SW 1271 (cell line): ENCODE measurements at regions not wholly inside any gene's neighbourhood (a gene's known extent, or its start where the extent isn't known, plus 50 kb on each side); places are given as distances from the start of the nearest gene placed in this dataset.
A peak's percentile ranks its signal among the peaks of the same experiment; 100 is the strongest.

ENCODE experiments used
- DNase-seq, 2 experiments: peaks; one replicate each; lab custom pipeline; 2025; lab: John Stamatoyannopoulos, UW

DNA sequence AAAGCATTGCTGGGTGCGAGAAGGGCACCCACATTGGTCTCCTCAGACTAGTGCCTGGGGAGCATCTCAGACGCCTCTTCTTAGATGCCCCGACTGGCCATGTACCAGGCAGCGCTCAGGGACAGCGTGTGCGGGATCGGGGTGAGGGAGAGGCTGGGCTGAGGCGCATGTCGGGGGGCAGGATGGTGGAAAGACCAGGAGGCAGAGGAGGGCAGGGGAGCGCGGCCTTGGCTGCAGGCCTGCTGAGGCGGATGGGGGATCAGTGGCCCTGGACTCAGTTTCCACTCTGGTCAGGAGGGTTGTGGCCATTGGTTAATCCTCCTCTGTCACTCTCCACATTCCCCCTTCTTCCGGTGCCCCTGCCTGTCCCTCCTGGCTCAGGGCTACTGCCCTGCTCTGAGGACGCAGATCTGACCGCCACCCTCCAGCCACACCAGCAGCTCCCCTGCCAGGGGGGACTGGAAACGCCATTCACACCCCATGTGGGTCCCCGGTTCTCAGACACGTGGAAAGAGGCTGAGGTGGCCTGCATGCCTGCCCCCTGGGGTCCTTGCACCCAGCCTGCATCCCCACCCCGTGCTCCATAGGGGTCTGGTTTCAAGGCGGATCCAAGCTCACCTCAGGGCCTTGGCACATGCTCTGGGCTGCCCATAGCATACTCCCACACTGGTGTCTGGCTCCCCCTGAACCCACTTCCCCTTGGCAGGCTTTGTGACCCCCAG, 105.9 kb downstream of the CPZ start:
- DNase-seq, result no peak

DNA sequence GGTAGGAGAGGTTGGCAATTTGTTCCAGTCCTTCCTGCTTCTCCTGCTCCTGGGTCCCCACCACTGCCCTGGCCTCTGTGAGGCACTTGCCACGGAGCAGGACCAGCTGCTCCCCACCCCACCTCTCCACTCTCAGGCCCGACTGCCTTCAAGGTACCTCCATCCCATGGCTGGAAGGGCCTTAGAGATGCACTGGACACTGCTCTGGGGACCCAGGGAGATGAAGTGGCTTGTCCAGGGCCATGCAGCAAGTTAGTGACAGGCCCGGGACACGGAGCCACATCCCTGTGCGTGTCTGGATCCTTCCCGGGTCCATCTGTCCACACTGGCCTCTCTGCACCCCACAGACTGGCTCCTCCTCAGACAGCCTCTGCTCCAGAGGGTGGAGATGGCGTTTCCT, 105.3 kb downstream of the CPZ start:
- DNase-seq, result no peak

GRCh38 chr4:8696369-8697127, 104.0 kb downstream of the CPZ start:
- DNase-seq, result no peak

GRCh38 chr4:8695237-8696219, 103.0 kb downstream of the CPZ start:
- no peak for DNase-seq

DNA sequence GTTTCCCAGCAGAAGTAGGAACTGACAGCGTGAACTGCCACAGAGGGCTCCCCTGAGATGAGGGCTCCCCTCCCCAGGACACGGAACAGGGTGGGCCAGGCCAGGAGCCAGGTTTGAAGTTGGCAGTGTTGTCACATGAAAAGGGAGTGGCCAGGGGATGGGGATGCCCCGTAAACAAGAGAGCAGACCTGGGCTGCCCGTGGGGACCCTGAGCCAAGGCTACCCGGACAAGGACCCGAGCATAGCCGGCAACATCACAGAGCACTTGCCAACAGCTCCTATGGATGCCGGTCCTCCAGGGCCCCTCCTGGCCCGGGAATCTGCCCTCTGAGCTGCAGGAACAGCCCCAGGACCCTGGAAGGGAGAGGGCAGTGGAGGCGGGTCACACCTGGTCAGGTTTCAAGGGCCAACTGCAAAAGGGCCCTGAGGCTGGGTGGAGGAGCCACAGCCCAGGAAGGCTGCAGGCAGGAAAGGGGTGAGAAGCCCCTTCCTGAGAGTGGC, 102.1 kb downstream of the CPZ start:
- DNase-seq, result no peak

- DNase-seq, result no peak
Observed at GRCh38 chr4:8694226-8694625, 101.7 kb downstream of the CPZ start.

DNA sequence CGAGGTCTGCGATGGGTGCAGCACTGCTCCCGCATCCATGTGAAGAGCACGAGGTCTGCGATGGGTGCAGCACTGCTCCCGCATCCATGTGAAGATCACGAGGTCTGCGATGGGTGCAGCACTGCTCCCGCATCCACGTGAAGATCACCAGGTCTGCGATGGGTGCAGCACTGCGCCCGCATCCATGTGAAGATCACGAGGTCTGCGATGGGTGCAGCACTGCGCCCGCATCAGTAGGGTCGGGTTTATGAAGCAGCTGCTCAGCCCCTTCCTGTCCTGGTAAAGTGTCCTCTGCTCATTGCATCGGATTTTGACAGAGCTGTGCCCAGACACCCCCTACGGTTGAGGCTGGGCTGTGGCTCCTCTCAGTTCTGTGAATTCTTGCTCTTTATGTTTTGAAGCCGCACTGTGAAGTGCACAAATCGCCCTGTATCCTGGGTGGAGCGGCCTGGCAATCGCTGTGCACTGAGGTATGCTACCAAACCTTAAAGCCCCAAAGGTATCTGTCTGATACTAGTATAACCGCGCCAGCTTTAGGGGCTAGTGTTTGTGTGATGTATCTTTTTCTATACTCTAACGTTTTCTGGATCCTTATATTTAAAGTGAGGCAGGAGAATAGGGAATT, 98.7 kb downstream of the CPZ start:
- no peak for DNase-seq

DNA sequence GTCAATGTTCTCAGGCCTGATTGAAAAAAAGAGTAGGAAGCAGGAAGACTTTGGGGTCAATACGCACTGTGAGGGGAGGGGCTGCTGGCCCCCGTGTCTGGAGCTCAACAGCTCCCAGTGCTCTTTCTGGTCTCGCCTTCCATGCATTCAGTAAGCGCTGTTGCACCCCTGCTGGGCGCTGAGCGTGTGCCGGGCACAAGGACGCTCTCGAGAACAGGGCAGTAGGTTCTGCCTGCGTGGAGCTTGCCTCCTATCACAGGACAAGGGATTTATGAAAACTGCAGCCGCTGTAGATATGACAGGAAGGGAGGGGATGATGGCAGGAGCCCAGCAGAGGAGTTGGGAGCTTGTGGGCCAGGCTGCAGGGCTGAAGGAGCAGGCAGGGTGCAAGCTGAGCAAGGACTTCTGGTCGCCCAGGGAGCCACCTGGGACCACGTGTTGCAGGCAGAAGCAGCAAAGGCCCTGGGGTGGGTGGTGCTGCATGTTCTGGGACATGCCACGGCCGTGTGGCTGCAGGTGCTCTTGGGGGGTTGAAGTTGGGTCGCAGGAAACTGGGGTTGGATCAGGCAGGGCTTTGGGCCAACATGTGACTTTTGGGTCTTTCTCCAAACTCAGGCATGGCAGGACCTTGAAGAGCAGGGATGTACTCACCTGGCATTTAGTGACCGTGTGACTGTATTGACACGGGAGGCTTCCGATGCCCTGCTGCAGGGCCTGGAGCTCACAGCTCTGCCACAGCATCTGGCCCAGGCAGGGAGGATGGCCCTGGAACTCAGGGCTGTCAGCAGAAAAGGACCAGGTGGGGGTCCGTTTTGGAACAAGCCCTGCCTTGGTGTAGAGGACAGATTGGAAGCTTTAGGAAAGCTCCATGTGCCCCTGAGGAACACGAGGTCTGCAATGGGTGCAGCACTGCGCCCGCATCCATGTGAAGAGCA, 97.9 kb downstream of the CPZ start:
- DNase-seq, result no peak

DNA sequence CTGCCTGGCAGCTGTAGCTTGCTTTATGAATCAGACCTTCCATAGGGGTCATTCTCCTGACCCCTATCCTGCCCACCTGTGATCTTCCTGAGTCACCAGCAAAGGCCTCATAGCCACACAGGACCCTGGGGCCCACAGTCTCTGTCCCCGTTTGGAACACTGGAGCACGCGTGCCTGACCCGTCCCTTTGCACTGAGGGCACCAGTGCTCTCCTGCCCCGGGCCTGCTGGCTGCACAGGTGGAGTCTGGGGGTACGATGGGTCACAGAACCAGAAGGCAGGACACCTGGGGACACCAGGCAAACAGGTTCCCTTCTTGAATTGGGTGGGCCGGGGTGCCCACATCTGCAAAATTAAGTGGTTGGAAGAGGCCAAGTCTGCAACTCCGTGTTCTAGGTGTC, 97.2 kb downstream of the CPZ start:
- DNase-seq, result no peak

DNA sequence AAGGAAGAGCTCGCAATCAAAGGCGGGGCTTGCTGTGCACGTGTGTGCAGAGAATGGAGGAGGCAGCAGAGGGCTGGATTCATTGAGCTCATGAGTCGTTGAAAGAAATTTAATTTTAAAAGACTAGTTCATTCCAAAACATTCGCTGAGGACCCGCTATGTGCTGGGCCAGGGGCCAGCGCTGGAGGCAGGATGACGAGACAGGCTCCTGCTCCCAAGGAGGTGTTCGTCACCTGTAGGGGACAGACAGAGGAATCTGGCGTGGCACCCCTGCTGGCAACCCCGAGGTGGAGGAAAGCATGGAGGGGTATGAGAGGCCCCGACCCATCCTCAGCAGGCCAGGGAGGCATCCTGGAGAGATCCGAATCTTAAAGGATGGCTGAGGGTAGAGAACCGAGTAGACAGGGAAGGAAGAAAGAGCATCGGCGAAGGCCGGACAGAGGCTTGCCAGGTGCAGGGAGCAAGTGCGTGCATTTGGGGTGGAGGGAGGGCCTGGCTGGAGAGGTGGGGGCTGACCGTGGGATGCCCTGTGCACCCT, 96.4 kb downstream of the CPZ start:
- DNase-seq, result no peak

DNA sequence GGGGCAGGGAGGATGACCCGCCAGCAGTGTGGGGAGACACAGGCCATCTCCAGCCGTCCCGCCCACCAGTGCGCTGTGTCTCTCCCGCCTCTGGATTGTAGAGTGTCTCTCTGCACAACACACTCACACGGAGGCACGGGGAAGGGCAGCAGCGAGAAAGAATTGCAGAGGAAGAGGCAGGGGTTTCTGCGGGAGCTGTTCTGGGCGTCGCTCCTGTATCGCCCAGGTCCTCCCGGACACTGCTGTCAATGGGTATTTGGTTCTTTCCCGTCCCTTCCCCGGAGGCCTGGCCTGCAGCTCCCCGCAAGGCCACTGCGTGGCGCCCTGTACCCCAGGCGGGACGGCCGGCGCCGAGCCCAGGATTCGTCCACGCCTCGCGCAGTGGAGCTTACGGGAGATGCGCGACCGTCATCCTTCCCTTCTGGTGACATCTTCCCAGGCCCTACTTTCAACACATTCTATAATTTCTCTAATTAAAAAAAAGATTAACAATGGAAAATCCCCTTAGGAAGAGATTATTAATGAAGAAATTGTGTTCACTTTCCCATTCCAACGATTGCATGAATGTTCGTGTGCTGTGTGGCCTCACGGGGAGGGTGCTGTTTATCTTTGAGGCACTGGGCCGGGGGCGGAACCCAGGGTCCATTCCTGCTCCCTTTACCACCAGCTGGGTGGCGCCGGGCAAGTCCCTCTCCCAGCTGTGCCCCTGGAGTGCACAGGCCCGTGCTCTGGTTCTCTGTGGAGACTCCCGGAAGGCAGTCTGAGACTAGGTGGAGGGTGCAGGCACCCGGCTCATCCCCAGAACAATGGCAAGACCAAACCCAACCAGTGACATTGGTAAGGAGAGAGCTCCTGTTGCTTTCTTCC, 95.7 kb downstream of the CPZ start:
- DNase-seq, result peak in 1 of 2 experiments; percentile 3

DNA sequence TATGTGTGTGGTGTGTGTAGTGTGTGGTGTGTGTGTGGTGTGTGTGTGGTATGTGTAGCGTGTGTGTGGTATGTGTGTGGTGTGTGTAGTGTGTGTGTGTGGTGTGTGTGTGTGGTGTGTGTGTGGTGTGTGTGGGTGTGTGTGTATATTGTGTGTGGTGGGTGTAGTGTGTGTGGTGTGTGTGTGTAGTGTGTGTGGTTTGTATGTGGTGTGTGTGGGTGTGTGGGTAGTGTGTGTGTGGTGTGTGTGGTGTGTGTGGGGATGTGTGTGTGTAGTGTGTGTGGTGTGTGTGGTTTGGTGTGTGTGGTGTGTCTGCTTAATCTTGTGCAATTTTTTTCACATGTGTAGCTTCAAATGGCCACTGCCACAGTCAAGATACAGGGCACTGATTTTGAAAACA, 94.5 kb downstream of the CPZ start:
- no peak for DNase-seq

GRCh38 chr4:8685831-8686230, 93.3 kb downstream of the CPZ start:
- no peak for DNase-seq

GRCh38 chr4:8683462-8683861, 90.9 kb downstream of the CPZ start:
- DNase-seq, result no peak

GRCh38 chr4:8682725-8683124, 90.2 kb downstream of the CPZ start:
- no peak for DNase-seq

GRCh38 chr4:8682296-8682695, 89.7 kb downstream of the CPZ start:
- DNase-seq, result no peak

- no peak for DNase-seq
Observed at GRCh38 chr4:8681391-8681790, 88.8 kb downstream of the CPZ start.

GRCh38 chr4:8679032-8679431, 86.5 kb downstream of the CPZ start:
- no peak for DNase-seq

GRCh38 chr4:8676676-8677075, 84.1 kb downstream of the CPZ start:
- no peak for DNase-seq
